ENCODE measurements at regions not wholly inside any gene's neighbourhood (a gene's known extent, or its start where the extent isn't known, plus 50 kb on each side); places are given as distances from the start of the nearest gene placed in this dataset.

- no peak for TF ChIP-seq CTCF (IDR thresholded peaks at IDR 0.05; ENCODE audit: control extremely low read depth, extremely low read depth)
- no peak overlapping the region for H3K4me3 ChIP-seq
- no peaks in the 10 kb centered on the region for H3K9me3 ChIP-seq (ENCODE audit: control insufficient read depth in 4 of 4, insufficient read depth in 3 of 4, low read length in 3 of 4)
- H3K27me3 ChIP-seq (ENCODE audit: control insufficient read depth in 3 of 3, insufficient read depth in 3 of 3, low read length in 2 of 3): no peaks in the 10 kb centered on the region
- DNase-seq (no peak), ATAC-seq (ENCODE audit: insufficient read depth, low FRiP score) (no peak)
- H3K27ac ChIP-seq (ENCODE audit: low read depth in 1 of 2, low read length in 1 of 2): no peak overlapping the region
- no peak overlapping the region for H3K9ac ChIP-seq (ENCODE audit: insufficient read depth in 1 of 2, low read length in 2 of 2)
- peaks cover 0 to 4% (median 0%) of the 10 kb centered on the region in 5 donors for H3K4me1 ChIP-seq (ENCODE audit: control insufficient read depth in 5 of 5, insufficient read depth in 5 of 5, low read length in 5 of 5)
- WGBS, 2 donors: 73 to 87% methylated on average over 3 of the region's 3 CpGs
- no peaks in the 10 kb centered on the region for H3K36me3 ChIP-seq (ENCODE audit: control insufficient read depth in 4 of 4, insufficient read depth in 4 of 4, low read length in 4 of 4)
Observed at GRCh38 chr9:87278971-87279733, 218.5 kb upstream of the DAPK1 start.

DNA sequence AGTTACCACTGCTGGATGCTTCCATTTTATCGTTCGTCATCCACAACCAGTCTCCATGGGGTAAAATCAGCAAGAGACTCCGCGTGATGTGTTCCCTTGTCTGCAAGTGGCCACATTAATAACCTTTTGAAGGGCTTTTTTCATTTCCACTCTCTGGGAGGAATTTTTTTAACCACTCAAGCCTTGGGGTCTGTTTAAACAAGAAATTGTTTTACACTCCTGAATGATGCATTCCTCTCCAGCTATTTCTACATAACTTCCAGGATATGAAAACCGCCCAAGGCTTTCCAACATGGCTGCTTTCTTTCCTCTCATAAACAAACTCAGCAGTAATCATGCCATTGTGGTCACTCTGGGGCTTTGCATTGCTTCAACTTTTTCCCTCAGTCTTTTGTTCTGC lies 217.2 kb upstream of the DAPK1 start:
- Histone ChIP-seq H3K27ac (ENCODE audit: low read depth in 1 of 2, low read length in 1 of 2) (no peak overlapping the region), H3K36me3 (ENCODE audit: control insufficient read depth in 4 of 4, insufficient read depth in 4 of 4, low read length in 4 of 4) (no peaks in the 10 kb centered on the region), H3K4me1 (ENCODE audit: control insufficient read depth in 5 of 5, insufficient read depth in 5 of 5, low read length in 5 of 5) (peaks cover 0 to 5% (median 4%) of the 10 kb centered on the region in 5 donors), H3K4me3 (no peak overlapping the region), H3K27me3 (ENCODE audit: control insufficient read depth in 3 of 3, insufficient read depth in 3 of 3, low read length in 2 of 3) (no peaks in the 10 kb centered on the region), H3K9ac (ENCODE audit: insufficient read depth in 1 of 2, low read length in 2 of 2) (no peak overlapping the region), H3K9me3 (ENCODE audit: control insufficient read depth in 4 of 4, insufficient read depth in 3 of 4, low read length in 3 of 4) (no peaks in the 10 kb centered on the region)
- ATAC-seq (ENCODE audit: insufficient read depth, low FRiP score): peak; percentile 31
- TF ChIP-seq CTCF (IDR thresholded peaks at IDR 0.05; ENCODE audit: control extremely low read depth, extremely low read depth): no peak
- WGBS, 2 donors: 72 to 87% methylated on average over 5 of the region's 5 CpGs
- peak in 2 of 3 donors; percentile 38 to 57 for DNase-seq

GRCh38 chr9:87282538-87282937 lies 215.1 kb upstream of the DAPK1 start:
- no peak for ATAC-seq (ENCODE audit: insufficient read depth, low FRiP score)
- no peaks in the 10 kb centered on the region for H3K27me3 ChIP-seq (ENCODE audit: control insufficient read depth in 3 of 3, insufficient read depth in 3 of 3, low read length in 2 of 3)
- no peaks in the 10 kb centered on the region for H3K9me3 ChIP-seq (ENCODE audit: control insufficient read depth in 4 of 4, insufficient read depth in 3 of 4, low read length in 3 of 4)
- no peaks in the 10 kb centered on the region for H3K36me3 ChIP-seq (ENCODE audit: control insufficient read depth in 4 of 4, insufficient read depth in 4 of 4, low read length in 4 of 4)
- whole genome bisulfite sequencing, 2 donors: 96 to 97% methylated on average over 1 of the region's 1 CpG
- no peak for TF ChIP-seq CTCF (IDR thresholded peaks at IDR 0.05; ENCODE audit: control extremely low read depth, extremely low read depth)
- peaks cover 0 to 12% (median 4%) of the 10 kb centered on the region in 5 donors for H3K4me1 ChIP-seq (ENCODE audit: control insufficient read depth in 5 of 5, insufficient read depth in 5 of 5, low read length in 5 of 5)
- no peak overlapping the region for H3K4me3 ChIP-seq
- no peak overlapping the region for H3K9ac ChIP-seq (ENCODE audit: insufficient read depth in 1 of 2, low read length in 2 of 2)
- H3K27ac ChIP-seq (ENCODE audit: low read depth in 1 of 2, low read length in 1 of 2): no peak overlapping the region
- no peak for DNase-seq

Measured in lung (tissue), 11 donors.